H54 (cell line): ENCODE measurements at regions not wholly inside any gene's neighbourhood (a gene's known extent, or its start where the extent isn't known, plus 50 kb on each side); places are given as distances from the start of the nearest gene placed in this dataset.

Experiments
- DNase-seq: peaks from one replicate; pipeline ENCODE4 v3.0.0; 2011; ENCODE audit warnings: low spot score, mixed read lengths; ENCODE audit not compliant: insufficient read length
- FAIRE-seq: peaks from 3 replicates; lab custom pipeline; 2011; peaks lifted over from hg19 to GRCh38; lab: Jason Lieb, UNC
- POLR2A ChIP-seq: IDR thresholded peaks from 2 replicates; pipeline ENCODE4 v1.6.1; 2011; ENCODE audit warnings: low read depth, mild to moderate bottlenecking, low read length

GRCh38 chr13:47592256-47592655 lies 408.8 kb downstream of the SUCLA2 start:
- TF ChIP-seq POLR2A = no peak
- DNase-seq (no peak), FAIRE-seq (no peak)

DNA sequence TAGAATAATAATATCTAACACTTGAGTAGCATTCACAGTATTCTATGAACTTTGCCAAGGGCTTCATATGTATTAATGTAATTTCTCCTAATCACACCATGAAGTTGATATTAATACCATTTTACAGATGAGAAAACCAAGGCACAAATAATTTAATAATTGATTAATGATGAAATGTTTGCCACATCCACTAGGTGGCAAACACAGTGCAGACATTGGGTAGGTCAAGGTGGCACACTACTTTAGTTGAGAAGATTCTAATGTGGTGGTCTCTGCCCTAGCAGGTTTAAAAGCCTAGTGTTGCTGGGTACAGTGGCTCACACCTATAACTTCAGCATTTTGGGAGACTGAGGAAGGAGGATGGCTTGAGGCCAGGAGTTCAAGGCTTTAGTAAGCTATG lies 412.4 kb downstream of the SUCLA2 start:
- FAIRE-seq (no peak), DNase-seq (no peak)
- TF ChIP-seq POLR2A = no peak

DNA sequence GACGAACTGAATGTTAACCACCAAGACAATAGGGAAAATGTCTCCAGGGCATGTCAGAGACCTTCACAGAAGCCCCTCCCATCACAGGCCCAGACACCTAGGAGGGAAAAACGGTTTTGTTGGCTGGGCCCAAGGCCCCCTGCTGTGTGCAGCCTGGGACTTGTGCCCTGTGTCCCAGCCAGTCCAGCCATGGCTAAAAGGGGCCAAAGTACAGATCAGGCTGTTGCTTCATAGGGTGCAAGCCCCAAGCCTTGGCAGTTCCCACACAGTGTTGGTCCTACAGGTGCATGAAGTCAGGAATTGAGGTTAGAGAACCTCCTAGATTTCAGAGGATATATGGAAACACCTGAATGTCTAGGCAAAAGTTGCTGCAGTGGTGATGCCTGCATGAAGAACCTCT lies 428.7 kb downstream of the SUCLA2 start:
- FAIRE-seq (no peak), DNase-seq (no peak)
- TF ChIP-seq POLR2A = no peak

DNA sequence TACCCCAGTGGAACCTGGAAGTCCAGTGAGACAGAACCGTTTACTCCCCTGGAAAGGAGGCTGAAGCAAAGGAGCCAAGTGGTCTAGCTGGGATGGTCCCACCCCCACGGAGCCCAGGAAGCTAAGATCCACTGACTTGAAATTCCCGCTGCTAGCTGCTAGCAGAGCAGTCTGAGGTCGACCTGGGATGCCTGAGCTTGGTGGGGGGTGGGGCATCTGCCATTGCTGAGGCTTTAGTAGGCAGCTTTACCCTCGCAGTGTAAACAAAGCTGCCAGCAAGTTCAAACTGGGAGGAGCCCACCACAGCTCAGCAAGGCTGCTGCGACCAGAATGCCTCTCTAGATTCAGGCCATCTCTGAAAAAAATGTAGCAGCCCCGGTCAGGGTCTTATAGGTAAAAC lies 437.0 kb downstream of the SUCLA2 start:
- DNase-seq (no peak), FAIRE-seq (no peak)
- no peak for TF ChIP-seq POLR2A

DNA sequence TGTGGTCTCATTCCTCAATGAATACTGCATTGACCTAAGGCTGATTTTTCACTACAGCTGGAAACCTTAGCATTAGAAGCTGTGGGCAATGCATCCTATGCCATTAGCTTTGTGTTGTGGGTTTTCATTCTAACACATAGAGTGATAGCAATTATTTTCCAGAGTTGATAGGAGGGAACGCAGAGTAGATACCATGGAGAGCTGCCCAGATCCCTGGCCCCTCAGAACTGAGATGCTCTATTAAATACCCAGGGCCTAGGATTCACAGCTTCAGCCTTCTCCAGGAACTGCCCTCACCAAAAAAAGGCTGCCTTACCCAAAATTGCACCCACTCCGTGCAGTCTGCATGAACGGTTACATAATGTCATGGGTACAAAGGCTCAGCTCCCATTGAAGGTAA lies 444.4 kb downstream of the SUCLA2 start:
- DNase-seq (no peak), FAIRE-seq (no peak)

GRCh38 chr13:47555235-47555634 lies 445.8 kb downstream of the SUCLA2 start:
- DNase-seq (no peak), FAIRE-seq (no peak)
- TF ChIP-seq POLR2A = no peak

More for the DNA sequence above, 444.4 kb downstream of the SUCLA2 start:
- no peak for TF ChIP-seq POLR2A

DNA sequence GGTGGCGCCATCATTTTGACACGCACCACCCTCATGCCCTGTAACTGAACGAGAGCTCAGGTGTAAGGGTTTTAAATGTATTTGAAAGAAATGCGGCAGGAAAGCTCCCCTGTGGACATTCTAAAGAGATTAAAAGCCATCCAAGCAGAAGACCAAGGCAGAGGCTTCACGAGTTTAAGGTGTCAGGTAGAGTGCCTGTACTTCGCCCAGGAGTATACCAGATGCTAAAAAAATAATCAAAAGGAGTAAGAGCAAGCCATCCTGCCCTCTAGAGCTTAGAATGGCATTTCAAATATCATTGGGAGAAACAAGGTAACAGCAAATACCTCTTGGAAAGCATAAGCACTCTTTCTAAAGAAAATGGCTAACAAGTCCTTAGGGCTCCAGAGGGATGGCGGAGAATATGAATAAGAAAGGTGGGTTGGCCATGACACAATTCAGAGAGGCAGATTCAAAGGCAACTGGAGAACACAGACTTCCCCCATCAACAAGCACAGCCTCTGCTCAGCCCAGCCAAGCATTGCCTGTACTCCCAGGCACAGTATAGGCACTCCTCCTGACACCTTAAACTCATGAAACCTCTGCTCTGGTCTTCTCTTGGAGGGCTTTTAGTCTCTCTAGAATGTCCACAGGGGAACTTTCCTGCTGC lies 447.6 kb downstream of the SUCLA2 start:
- no peak for TF ChIP-seq POLR2A
- DNase-seq (no peak), FAIRE-seq (no peak)

DNA sequence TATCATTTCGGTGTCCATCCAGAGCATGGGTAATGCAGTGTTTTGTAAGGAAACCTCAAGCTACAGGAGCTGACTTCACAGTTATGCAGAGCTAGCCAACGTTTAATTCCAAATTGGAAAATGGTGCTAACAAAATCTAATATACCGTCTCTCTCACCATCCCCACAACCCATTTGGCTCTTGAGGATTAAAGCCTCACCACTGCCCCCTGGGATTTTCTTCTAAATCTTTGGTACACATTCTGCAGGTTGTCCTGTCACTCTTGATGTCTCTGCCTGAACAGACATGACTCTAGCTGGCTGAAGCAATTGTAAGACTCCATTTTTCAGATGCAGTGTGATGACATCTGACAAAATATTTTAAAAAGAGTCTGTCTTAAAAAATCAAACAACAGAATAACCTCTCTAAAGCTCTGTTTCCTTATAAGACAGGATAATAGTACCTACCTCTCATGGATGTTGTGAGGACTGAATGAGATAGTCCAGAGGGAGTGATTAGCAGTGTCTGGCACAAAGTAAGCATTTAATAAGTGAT lies 451.8 kb downstream of the SUCLA2 start:
- FAIRE-seq = no peak
- TF ChIP-seq POLR2A = no peak

GRCh38 chr13:47548294-47548840 lies 452.7 kb downstream of the SUCLA2 start:
- FAIRE-seq (no peak), DNase-seq (no peak)
- no peak for TF ChIP-seq POLR2A

More for the DNA sequence above, 451.8 kb downstream of the SUCLA2 start:
- DNase-seq = no peak

DNA sequence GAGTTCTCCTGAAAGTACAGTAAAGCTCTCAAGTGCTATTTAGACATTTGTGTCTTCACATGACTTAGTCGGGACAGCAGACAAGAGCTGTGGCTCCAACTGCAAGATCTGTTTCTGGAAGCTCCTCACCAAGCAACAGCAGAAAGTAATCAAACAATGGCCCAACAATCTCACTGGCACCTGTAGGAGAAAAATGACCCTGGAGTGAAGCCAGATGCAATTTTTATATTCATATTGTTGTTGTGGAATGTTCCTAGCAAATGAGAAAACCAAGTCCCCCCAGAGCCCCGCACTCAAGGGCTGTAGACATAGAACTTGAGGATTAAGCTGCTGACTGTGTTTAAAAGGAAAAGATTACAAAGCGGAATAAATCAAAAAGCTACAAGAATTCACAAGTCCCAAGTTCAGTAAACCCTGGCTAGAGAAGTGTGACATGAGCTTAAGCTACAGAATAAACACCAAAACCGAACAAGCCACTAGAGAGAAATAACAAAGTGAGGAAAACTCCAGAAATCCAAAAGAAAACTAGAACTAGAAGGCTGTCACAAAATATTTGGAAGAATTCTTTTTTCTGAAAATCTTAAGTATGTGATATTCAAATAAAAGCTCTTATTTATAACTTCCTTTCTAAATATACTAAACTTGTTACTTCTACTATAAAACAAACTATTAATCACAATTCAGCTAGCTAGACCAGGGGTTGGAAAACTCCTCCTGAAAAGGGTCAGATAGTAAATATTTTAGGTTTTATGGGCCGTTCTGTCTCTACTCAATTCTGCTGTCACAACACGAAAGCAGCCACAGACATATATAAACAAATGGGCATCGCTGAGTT lies 454.5 kb downstream of the SUCLA2 start:
- TF ChIP-seq POLR2A = no peak
- FAIRE-seq (no peak), DNase-seq (no peak)

DNA sequence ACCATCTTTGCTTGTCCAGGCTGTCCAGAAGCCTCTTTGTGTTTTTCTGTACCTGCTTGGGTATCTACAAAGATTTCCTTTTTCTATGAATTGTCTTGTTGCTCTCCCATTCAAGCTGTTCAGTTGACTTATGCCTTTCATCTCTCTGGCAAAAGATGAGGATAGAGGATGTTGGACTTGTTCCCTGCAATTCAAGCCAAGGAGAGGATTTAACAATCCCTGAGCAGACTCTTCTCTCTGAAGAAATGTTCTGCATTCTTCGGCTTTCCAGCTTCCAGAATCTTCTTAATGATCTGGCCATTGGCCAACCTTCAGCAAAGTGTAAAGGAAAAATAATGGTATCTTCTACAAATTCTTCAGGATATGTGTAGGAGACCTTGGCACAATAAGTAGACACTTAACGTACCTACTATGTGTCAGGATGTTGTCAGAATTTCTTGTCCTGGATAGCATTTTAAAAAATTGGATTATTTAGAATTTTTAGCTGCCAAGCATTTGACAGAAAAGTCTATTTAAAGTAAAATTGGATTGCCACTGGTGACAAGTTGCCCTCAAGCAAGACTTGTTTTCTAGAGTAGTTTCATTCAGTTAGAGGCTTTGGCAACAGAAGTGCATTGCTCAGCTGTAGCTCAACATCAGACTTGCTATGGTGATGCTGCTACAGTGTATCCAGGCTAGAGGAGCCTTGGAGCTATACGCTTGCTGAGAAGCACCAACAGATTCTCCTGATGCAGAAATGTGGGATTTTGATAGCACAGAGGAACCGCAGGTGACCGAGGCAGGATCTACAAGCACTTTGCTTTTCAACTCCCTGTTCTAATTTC lies 455.7 kb downstream of the SUCLA2 start:
- FAIRE-seq (no peak), DNase-seq (no peak)
- no peak for TF ChIP-seq POLR2A

DNA sequence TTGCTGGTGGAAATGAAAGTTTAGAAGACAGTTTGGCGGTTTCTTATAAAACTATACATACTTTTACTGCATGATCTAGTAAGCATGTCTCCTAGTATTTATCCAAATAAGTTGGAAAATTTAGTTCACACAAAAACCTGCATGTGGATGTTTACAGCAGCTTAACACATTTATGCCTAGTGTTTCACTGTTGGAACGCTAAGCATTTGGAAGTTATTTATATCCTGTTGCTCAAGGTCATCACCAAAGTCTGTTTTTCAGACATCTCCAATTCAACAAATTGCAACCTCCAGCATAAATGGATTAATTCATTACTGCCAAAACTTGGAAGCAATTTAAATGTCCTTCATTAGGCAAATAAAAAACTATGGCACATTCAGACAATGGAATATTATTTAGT lies 461.8 kb downstream of the SUCLA2 start:
- FAIRE-seq = no peak
- DNase-seq = no peak
- no peak for TF ChIP-seq POLR2A

- TF ChIP-seq POLR2A = no peak
These were observed 477.3 kb downstream of the SUCLA2 start for GRCh38 chr13:47523771-47524170.

More at GRCh38 chr13:47523771-47524170, 477.3 kb downstream of the SUCLA2 start:
- FAIRE-seq = no peak
- no peak for DNase-seq
